Astrocyte (in vitro differentiated cells and primary cell): ENCODE measurements at regions not wholly inside any gene's neighbourhood (a gene's known extent, or its start where the extent isn't known, plus 50 kb on each side); places are given as distances from the start of the nearest gene placed in this dataset.

ENCODE experiments used
- DNase-seq: peaks from one replicate; pipeline ENCODE4 v3.0.0-alpha.2; 2010; ENCODE audit warnings: low read depth
- FAIRE-seq: peaks from 2 replicates; lab custom pipeline; 2011; peaks lifted over from hg19 to GRCh38; lab: Jason Lieb, UNC
- H2AFZ ChIP-seq: 2 replicates; pipeline ENCODE4 v1.6.0; 2012; ENCODE audit warnings: low read depth, low read length, inconsistent platforms
- H3K27ac ChIP-seq: 2 replicates; pipeline ENCODE4 v1.5.1; 2011; ENCODE audit warnings: low read depth, low read length, inconsistent platforms
- H3K27me3 ChIP-seq: 2 replicates; pipeline ENCODE4 v1.6.0; 2011; ENCODE audit warnings: low read length, inconsistent platforms; ENCODE audit not compliant: insufficient read depth
- H3K36me3 ChIP-seq: 2 replicates; pipeline ENCODE4 v1.5.1; 2011; ENCODE audit warnings: low read length, inconsistent platforms; ENCODE audit not compliant: insufficient read depth
- H3K4me1 ChIP-seq: 2 replicates; pipeline ENCODE4 v1.5.1; 2011; ENCODE audit warnings: low read length, inconsistent platforms; ENCODE audit not compliant: insufficient read depth
- H3K4me2 ChIP-seq: 2 replicates; pipeline ENCODE4 v1.6.0; 2012; ENCODE audit warnings: low read length, inconsistent platforms
- H3K4me3 ChIP-seq: 2 replicates; pipeline ENCODE4 v1.5.1; 2011; ENCODE audit warnings: low read depth, mild to moderate bottlenecking, low read length, inconsistent platforms; ENCODE audit not compliant: insufficient read depth
- H3K79me2 ChIP-seq: 2 replicates; pipeline ENCODE4 v1.6.0; 2012; ENCODE audit warnings: mild to moderate bottlenecking, low read length, inconsistent platforms; ENCODE audit not compliant: insufficient read depth
- H3K9ac ChIP-seq: 2 replicates; pipeline ENCODE4 v1.6.0; 2012; ENCODE audit warnings: mild to moderate bottlenecking, low read length, inconsistent platforms
- H3K9me3 ChIP-seq: 2 replicates; pipeline ENCODE4 v1.5.1; 2012; ENCODE audit warnings: low read depth, mild to moderate bottlenecking, low read length, inconsistent platforms; ENCODE audit not compliant: insufficient read depth
- H4K20me1 ChIP-seq: 2 replicates; pipeline ENCODE4 v1.6.0; 2012; ENCODE audit warnings: low read length, inconsistent platforms; ENCODE audit not compliant: insufficient read depth
- H3K27ac Mint-ChIP-seq: one replicate; pipeline ENCODE4 v1.8.0; 2021; ENCODE audit warnings: mild to moderate bottlenecking, mixed read lengths; ENCODE audit not compliant: unreplicated experiment
- H3K27me3 Mint-ChIP-seq: one replicate; pipeline ENCODE4 v1.8.0; 2021; ENCODE audit warnings: low read depth, mixed read lengths; ENCODE audit not compliant: unreplicated experiment
- H3K36me3 Mint-ChIP-seq: one replicate; pipeline ENCODE4 v1.8.0; 2021; ENCODE audit warnings: low read depth, mixed read lengths; ENCODE audit not compliant: unreplicated experiment
- H3K4me1 Mint-ChIP-seq: one replicate; pipeline ENCODE4 v1.8.0; 2021; ENCODE audit warnings: low read depth, mixed read lengths; ENCODE audit not compliant: unreplicated experiment
- H3K4me3 Mint-ChIP-seq: one replicate; pipeline ENCODE4 v1.8.0; 2021; ENCODE audit warnings: mild to moderate bottlenecking, moderate library complexity, mixed read lengths; ENCODE audit not compliant: unreplicated experiment
- H3K9me3 Mint-ChIP-seq: one replicate; pipeline ENCODE4 v1.8.0; 2021; ENCODE audit warnings: mild to moderate bottlenecking, mixed read lengths; ENCODE audit not compliant: unreplicated experiment
- CTCF ChIP-seq: IDR thresholded peaks from 2 replicates; pipeline ENCODE4 v1.5.1; 2011; ENCODE audit warnings: low read depth, mild to moderate bottlenecking, inconsistent platforms, low read length, moderate library complexity; ENCODE audit not compliant: insufficient read depth
- EZH2 ChIP-seq: IDR thresholded peaks from 2 replicates; pipeline ENCODE4 v1.6.1; 2012; ENCODE audit warnings: mild to moderate bottlenecking, low read length, inconsistent platforms; ENCODE audit not compliant: insufficient read depth

- DNase-seq (no peak), FAIRE-seq (no peak)
- H3K27me3 ChIP-seq = no peaks in the 10 kb centered on the region
- H3K79me2 ChIP-seq = no peaks in the 10 kb centered on the region
- Mint-ChIP-seq H3K27ac (no peak overlapping the region), H3K4me1 (no peaks in the 10 kb centered on the region), H3K36me3 (no peaks in the 10 kb centered on the region), H3K9me3 (no peaks in the 10 kb centered on the region), H3K27me3 (no peaks in the 10 kb centered on the region), H3K4me3 (no peak overlapping the region)
- no peak overlapping the region for H3K4me3 ChIP-seq
- no peak overlapping the region for H3K4me2 ChIP-seq
- no peak overlapping the region for H3K9ac ChIP-seq
- H3K27ac ChIP-seq = no peak overlapping the region
- H2AFZ ChIP-seq = no peak overlapping the region
- H3K36me3 ChIP-seq = no peaks in the 10 kb centered on the region
- no peaks in the 10 kb centered on the region for H3K9me3 ChIP-seq
- no peaks in the 10 kb centered on the region for H3K4me1 ChIP-seq
- TF ChIP-seq EZH2 (no peak), CTCF (no peak)
- H4K20me1 ChIP-seq = no peaks in the 10 kb centered on the region
These were observed 642.6 kb upstream of the HS3ST1 start for GRCh38 chr4:12071316-12071715.

- no peak for FAIRE-seq
- no peaks in the 10 kb centered on the region for H3K27me3 Mint-ChIP-seq
These were observed 625.3 kb upstream of the HS3ST1 start for GRCh38 chr4:12053966-12054365.

More at GRCh38 chr4:12053966-12054365, 625.3 kb upstream of the HS3ST1 start:
- H3K9me3 Mint-ChIP-seq = no peaks in the 10 kb centered on the region
- Histone ChIP-seq H3K4me3 (no peak overlapping the region), H3K9me3 (peaks cover 3% of the 10 kb centered on the region), H3K79me2 (no peaks in the 10 kb centered on the region), H3K27ac (no peak overlapping the region), H4K20me1 (no peaks in the 10 kb centered on the region), H3K36me3 (no peaks in the 10 kb centered on the region), H3K27me3 (no peaks in the 10 kb centered on the region), H3K4me2 (no peak overlapping the region), H3K4me1 (no peaks in the 10 kb centered on the region), H3K9ac (no peak overlapping the region), H2AFZ (no peak overlapping the region)
- no peak for DNase-seq
- no peak for TF ChIP-seq CTCF
- TF ChIP-seq EZH2 = no peak
- no peaks in the 10 kb centered on the region for H3K36me3 Mint-ChIP-seq
- H3K4me3 Mint-ChIP-seq = no peak overlapping the region
- no peak overlapping the region for H3K27ac Mint-ChIP-seq
- peaks cover 4% of the 10 kb centered on the region for H3K4me1 Mint-ChIP-seq
